Thymus (tissue), 11 donors: ENCODE measurements at regions not wholly inside any gene's neighbourhood (a gene's known extent, or its start where the extent isn't known, plus 50 kb on each side); places are given as distances from the start of the nearest gene placed in this dataset.

ENCODE experiments used
- DNase-seq, 9 donors: peaks; one replicate each; pipeline ENCODE4 v3.0.0-alpha.2; 2013; ENCODE audit warnings: low spot score in 9 of 9, low read depth in 6 of 9, missing footprints in 1 of 9
- H3K27ac ChIP-seq, 2 donors: one replicate each; pipeline ENCODE4 v1.5.1; 2013; ENCODE audit warnings: control low read depth in 1 of 2, low read depth in 1 of 2, low read length in 1 of 2, mild to moderate bottlenecking in 1 of 2, moderate library complexity in 1 of 2
- H3K27me3 ChIP-seq, 2 donors: one replicate each; pipeline ENCODE4 v1.5.1; 2013; ENCODE audit warnings: low read length in 1 of 2; ENCODE audit not compliant: control insufficient read depth in 2 of 2, insufficient read depth in 1 of 2
- H3K36me3 ChIP-seq, 2 donors: one replicate each; pipeline ENCODE4 v1.5.1; 2013; ENCODE audit warnings: low read length in 1 of 2, mild to moderate bottlenecking in 1 of 2, moderate library complexity in 1 of 2; ENCODE audit not compliant: control insufficient read depth in 2 of 2, insufficient read depth in 2 of 2
- H3K4me1 ChIP-seq, 2 donors: one replicate each; pipeline ENCODE4 v1.5.1; 2013; ENCODE audit warnings: low read length in 2 of 2; ENCODE audit not compliant: control insufficient read depth in 2 of 2, insufficient read depth in 2 of 2
- H3K4me3 ChIP-seq, 2 donors: one replicate each; pipeline ENCODE4 v1.5.1; 2013; ENCODE audit warnings: low read length in 2 of 2, control low read depth in 1 of 2, mild to moderate bottlenecking in 1 of 2
- H3K9me3 ChIP-seq, 2 donors: one replicate each; pipeline ENCODE4 v1.5.1; 2013; ENCODE audit warnings: low read length in 1 of 2, mild to moderate bottlenecking in 1 of 2; ENCODE audit not compliant: control insufficient read depth in 2 of 2, insufficient read depth in 1 of 2
- WGBS: extraction: QIAGEN DNeasy Blood & Tissue Kit; methylation state at CpG from one replicate; pipeline ENCODE4 v1.1.7; 2013; 5-methylcytosine and 5-hydroxymethylcytosine counted together
- donor health status: healthy.

GRCh38 chr2:155062250-155062921 lies 363.9 kb downstream of the KCNJ3 start:
- no peak for DNase-seq
- H3K4me1 ChIP-seq = no peaks in the 10 kb centered on the region
- no peaks in the 10 kb centered on the region for H3K36me3 ChIP-seq
- H3K27me3 ChIP-seq = no peaks in the 10 kb centered on the region
- H3K27ac ChIP-seq = no peak overlapping the region
- H3K4me3 ChIP-seq = no peak overlapping the region
- H3K9me3 ChIP-seq = no peaks in the 10 kb centered on the region
- WGBS = 94% methylated on average over 2 of the region's 2 CpGs

GRCh38 chr2:155060896-155061295 lies 362.4 kb downstream of the KCNJ3 start:
- no peak overlapping the region for H3K27ac ChIP-seq
- no peaks in the 10 kb centered on the region for H3K9me3 ChIP-seq
- no peak overlapping the region for H3K4me3 ChIP-seq
- no peak for DNase-seq
- H3K27me3 ChIP-seq = no peaks in the 10 kb centered on the region
- no peaks in the 10 kb centered on the region for H3K4me1 ChIP-seq
- no peaks in the 10 kb centered on the region for H3K36me3 ChIP-seq
- WGBS = 93% methylated on average over 1 of the region's 1 CpG

- DNase-seq = no peak
- no peaks in the 10 kb centered on the region for H3K4me1 ChIP-seq
- no peak overlapping the region for H3K4me3 ChIP-seq
- H3K36me3 ChIP-seq = no peaks in the 10 kb centered on the region
- 93% methylated on average over 5 of the region's 5 CpGs for WGBS
- H3K27ac ChIP-seq = no peak overlapping the region
- H3K9me3 ChIP-seq = no peaks in the 10 kb centered on the region
- H3K27me3 ChIP-seq = no peaks in the 10 kb centered on the region
Measured at GRCh38 chr2:155054712-155055111, 356.2 kb downstream of the KCNJ3 start.

GRCh38 chr2:155043097-155043496 lies 344.6 kb downstream of the KCNJ3 start:
- Histone ChIP-seq H3K27ac (no peak overlapping the region), H3K4me3 (no peak overlapping the region), H3K9me3 (peaks cover 0 to 3% of the 10 kb centered on the region in 2 donors), H3K36me3 (no peaks in the 10 kb centered on the region), H3K27me3 (no peaks in the 10 kb centered on the region), H3K4me1 (no peaks in the 10 kb centered on the region)
- 96% methylated on average over 4 of the region's 4 CpGs for WGBS
- no peak for DNase-seq

- Histone ChIP-seq H3K27ac (no peak overlapping the region), H3K4me1 (no peaks in the 10 kb centered on the region), H3K36me3 (no peaks in the 10 kb centered on the region), H3K4me3 (no peak overlapping the region), H3K9me3 (no peaks in the 10 kb centered on the region), H3K27me3 (no peaks in the 10 kb centered on the region)
- DNase-seq = no peak
Measured at GRCh38 chr2:155035308-155035707, 336.8 kb downstream of the KCNJ3 start.

- no peaks in the 10 kb centered on the region for H3K9me3 ChIP-seq
- no peaks in the 10 kb centered on the region for H3K36me3 ChIP-seq
- no peak overlapping the region for H3K27ac ChIP-seq
- no peak overlapping the region for H3K4me3 ChIP-seq
- DNase-seq = no peak
- H3K4me1 ChIP-seq = no peaks in the 10 kb centered on the region
- H3K27me3 ChIP-seq = no peaks in the 10 kb centered on the region
Measured at GRCh38 chr2:155033652-155034051, 335.2 kb downstream of the KCNJ3 start.

- no peak for DNase-seq
- H3K36me3 ChIP-seq = no peaks in the 10 kb centered on the region
- no peaks in the 10 kb centered on the region for H3K27me3 ChIP-seq
- H3K9me3 ChIP-seq = no peaks in the 10 kb centered on the region
- no peak overlapping the region for H3K27ac ChIP-seq
- no peaks in the 10 kb centered on the region for H3K4me1 ChIP-seq
- no peak overlapping the region for H3K4me3 ChIP-seq
Measured at GRCh38 chr2:155030296-155030695, 331.8 kb downstream of the KCNJ3 start.

- no peaks in the 10 kb centered on the region for H3K4me1 ChIP-seq
- no peak for DNase-seq
- H3K27me3 ChIP-seq = no peaks in the 10 kb centered on the region
- H3K4me3 ChIP-seq = no peak overlapping the region
- 89% methylated on average over 1 of the region's 1 CpG for WGBS
- H3K27ac ChIP-seq = no peak overlapping the region
- no peaks in the 10 kb centered on the region for H3K9me3 ChIP-seq
- no peaks in the 10 kb centered on the region for H3K36me3 ChIP-seq
Measured at GRCh38 chr2:155026651-155027174, 328.2 kb downstream of the KCNJ3 start.

- Histone ChIP-seq H3K27me3 (no peaks in the 10 kb centered on the region), H3K27ac (no peak overlapping the region), H3K36me3 (no peaks in the 10 kb centered on the region), H3K4me3 (no peak overlapping the region), H3K4me1 (no peaks in the 10 kb centered on the region), H3K9me3 (no peaks in the 10 kb centered on the region)
- 83% methylated on average over 1 of the region's 1 CpG for WGBS
- no peak for DNase-seq
Measured at GRCh38 chr2:155023674-155024073, 325.2 kb downstream of the KCNJ3 start.
